T-helper 2 cell (primary cell): ENCODE measurements at regions not wholly inside any gene's neighbourhood (a gene's known extent, or its start where the extent isn't known, plus 50 kb on each side); places are given as distances from the start of the nearest gene placed in this dataset.
A peak's percentile ranks its signal among the peaks of the same experiment; 100 is the strongest.

Experiments used
- DNase-seq, 5 experiments: peaks; one replicate each; pipeline versions ENCODE4 v3.0.0 to v3.0.0-alpha.2; 2012 to 2022

- peak in 1 of 5 experiments; percentile 32 for DNase-seq
These were observed 55.6 kb upstream of the ALOX12 start for GRCh38 chr17:6940186-6940649.

- no peak for DNase-seq
These were observed 53.9 kb upstream of the ALOX12 start for GRCh38 chr17:6941989-6942388.

- DNase-seq = no peak
These were observed 52.4 kb upstream of the ALOX12 start for GRCh38 chr17:6943406-6943805.
